ENCODE measurements at regions not wholly inside any gene's neighbourhood (a gene's known extent, or its start where the extent isn't known, plus 50 kb on each side); places are given as distances from the start of the nearest gene placed in this dataset.

DNA sequence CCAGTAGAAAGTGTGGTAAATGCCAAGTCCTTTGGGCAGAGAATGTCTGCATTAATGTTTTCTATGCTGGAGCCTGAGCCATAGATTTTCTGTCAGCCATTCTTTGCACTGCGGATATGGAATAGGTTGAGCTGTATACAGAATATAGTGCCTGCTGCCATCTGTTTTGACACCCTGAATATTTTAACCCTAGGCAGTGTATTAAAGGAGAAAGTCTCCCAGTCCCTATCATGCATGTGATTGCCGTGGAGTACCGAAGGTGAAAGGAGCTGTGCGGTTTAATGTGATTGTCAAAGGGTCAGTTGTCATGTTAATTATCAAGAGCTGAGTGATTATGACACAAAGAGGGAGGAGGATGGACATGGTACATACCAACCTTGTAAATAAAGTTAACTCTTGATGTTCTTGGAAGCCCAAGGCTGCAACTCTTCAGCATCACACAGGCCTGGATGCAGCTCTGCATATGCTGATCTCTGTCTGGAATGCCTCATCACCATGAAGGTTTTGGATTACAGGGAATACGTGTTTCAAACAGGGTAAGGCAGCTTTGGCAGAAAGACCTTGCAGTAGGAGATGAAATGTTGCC lies 247.1 kb upstream of the ELAVL2 start:
- H3K4me2 ChIP-seq (ENCODE audit: control insufficient read depth, extremely low read depth, insufficient read depth, low read depth, low read length), result no peak overlapping the region
- TF ChIP-seq, protein P1, sequence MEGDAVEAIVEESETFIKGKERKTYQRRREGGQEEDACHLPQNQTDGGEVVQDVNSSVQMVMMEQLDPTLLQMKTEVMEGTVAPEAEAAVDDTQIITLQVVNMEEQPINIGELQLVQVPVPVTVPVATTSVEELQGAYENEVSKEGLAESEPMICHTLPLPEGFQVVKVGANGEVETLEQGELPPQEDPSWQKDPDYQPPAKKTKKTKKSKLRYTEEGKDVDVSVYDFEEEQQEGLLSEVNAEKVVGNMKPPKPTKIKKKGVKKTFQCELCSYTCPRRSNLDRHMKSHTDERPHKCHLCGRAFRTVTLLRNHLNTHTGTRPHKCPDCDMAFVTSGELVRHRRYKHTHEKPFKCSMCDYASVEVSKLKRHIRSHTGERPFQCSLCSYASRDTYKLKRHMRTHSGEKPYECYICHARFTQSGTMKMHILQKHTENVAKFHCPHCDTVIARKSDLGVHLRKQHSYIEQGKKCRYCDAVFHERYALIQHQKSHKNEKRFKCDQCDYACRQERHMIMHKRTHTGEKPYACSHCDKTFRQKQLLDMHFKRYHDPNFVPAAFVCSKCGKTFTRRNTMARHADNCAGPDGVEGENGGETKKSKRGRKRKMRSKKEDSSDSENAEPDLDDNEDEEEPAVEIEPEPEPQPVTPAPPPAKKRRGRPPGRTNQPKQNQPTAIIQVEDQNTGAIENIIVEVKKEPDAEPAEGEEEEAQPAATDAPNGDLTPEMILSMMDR (optimal IDR thresholded peaks at IDR 0.05 in 1 of 3, IDR thresholded peaks at IDR 0.05 in 1 of 3, conservative IDR thresholded peaks at IDR 0.05 in 1 of 3; ENCODE audit: extremely low read depth in 1 of 3, insufficient read depth in 2 of 3, low read length in 3 of 3), result no peak
- TF ChIP-seq EZH2 (IDR thresholded peaks at IDR 0.05; ENCODE audit: low read length), result no peak
- H3K27ac ChIP-seq (ENCODE audit: control insufficient read depth, insufficient read depth, low read length), result no peak overlapping the region
- dilution Hi-C loops (cut with MboI; ENCODE audit: extremely low pct_ligation_motif_present, low sequenced_read_pairs), result no loop called here
- H4K20me1 ChIP-seq (ENCODE audit: control insufficient read depth, extremely low read depth, insufficient read depth, low read length), result no peaks in the 10 kb centered on the region
- H3K9me3 ChIP-seq (ENCODE audit: control insufficient read depth, low read depth, low read length), result no peaks in the 10 kb centered on the region
- H3K9ac ChIP-seq (ENCODE audit: control insufficient read depth, extremely low read depth, insufficient read depth, low read length), result no peak overlapping the region
- H3K27me3 ChIP-seq (ENCODE audit: control insufficient read depth, extremely low read depth, insufficient read depth, low read length), result no peaks in the 10 kb centered on the region
- no peaks in the 10 kb centered on the region for H3K36me3 ChIP-seq (ENCODE audit: control insufficient read depth in 2 of 2, extremely low read depth in 1 of 2, insufficient read depth in 2 of 2, low read length in 2 of 2)
- H2AFZ ChIP-seq (ENCODE audit: control insufficient read depth, low read length), result no peak overlapping the region
- H3K4me3 ChIP-seq (ENCODE audit: control insufficient read depth in 2 of 3, extremely low read depth in 1 of 3, insufficient read depth in 2 of 3, low read depth in 1 of 3, low read length in 3 of 3), result no peak overlapping the region
- H3K9me1 ChIP-seq (ENCODE audit: control insufficient read depth, extremely low read depth, insufficient read depth, low read length), result no peaks in the 10 kb centered on the region
- H3K79me2 ChIP-seq (ENCODE audit: control insufficient read depth, insufficient read depth, low read length), result no peaks in the 10 kb centered on the region
- no peaks in the 10 kb centered on the region for H3K4me1 ChIP-seq (ENCODE audit: control insufficient read depth, extremely low read depth, insufficient read depth, low read length)
- no peak for FAIRE-seq
- no peak for DNase-seq (ENCODE audit: low read depth, low spot score)

DNA sequence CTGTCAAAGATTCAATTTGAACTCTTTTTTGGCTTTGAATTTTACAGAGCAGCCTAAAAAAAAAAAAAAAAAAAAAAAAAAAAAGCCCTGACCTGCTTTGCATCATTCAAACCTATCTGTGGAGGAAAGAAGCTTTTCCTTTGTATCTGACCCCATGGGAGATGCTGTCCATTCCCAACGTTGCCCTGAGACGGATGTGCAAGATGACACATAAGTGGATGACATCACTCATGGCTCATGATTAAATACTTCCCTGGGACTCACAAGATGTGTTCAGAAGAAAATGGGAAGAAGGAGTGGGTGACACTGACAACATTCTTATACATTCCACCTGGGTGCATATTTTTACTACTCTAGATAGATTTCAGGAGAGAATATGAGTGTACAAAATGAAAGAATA lies 245.7 kb upstream of the ELAVL2 start:
- no peaks in the 10 kb centered on the region for H3K9me1 ChIP-seq (ENCODE audit: control insufficient read depth, extremely low read depth, insufficient read depth, low read length)
- no peak overlapping the region for H2AFZ ChIP-seq (ENCODE audit: control insufficient read depth, low read length)
- no peaks in the 10 kb centered on the region for H4K20me1 ChIP-seq (ENCODE audit: control insufficient read depth, extremely low read depth, insufficient read depth, low read length)
- dilution Hi-C loops (cut with MboI; ENCODE audit: extremely low pct_ligation_motif_present, low sequenced_read_pairs), result no loop called here
- H3K9ac ChIP-seq (ENCODE audit: control insufficient read depth, extremely low read depth, insufficient read depth, low read length), result no peak overlapping the region
- H3K27ac ChIP-seq (ENCODE audit: control insufficient read depth, insufficient read depth, low read length), result no peak overlapping the region
- no peak overlapping the region for H3K4me3 ChIP-seq (ENCODE audit: control insufficient read depth in 2 of 3, extremely low read depth in 1 of 3, insufficient read depth in 2 of 3, low read depth in 1 of 3, low read length in 3 of 3)
- no peaks in the 10 kb centered on the region for H3K36me3 ChIP-seq (ENCODE audit: control insufficient read depth in 2 of 2, extremely low read depth in 1 of 2, insufficient read depth in 2 of 2, low read length in 2 of 2)
- H3K4me2 ChIP-seq (ENCODE audit: control insufficient read depth, extremely low read depth, insufficient read depth, low read depth, low read length), result no peak overlapping the region
- H3K9me3 ChIP-seq (ENCODE audit: control insufficient read depth, low read depth, low read length), result no peaks in the 10 kb centered on the region
- no peaks in the 10 kb centered on the region for H3K27me3 ChIP-seq (ENCODE audit: control insufficient read depth, extremely low read depth, insufficient read depth, low read length)
- no peak for FAIRE-seq
- no peak for DNase-seq (ENCODE audit: low read depth, low spot score)
- TF ChIP-seq EZH2 (IDR thresholded peaks at IDR 0.05; ENCODE audit: low read length), result no peak
- no peaks in the 10 kb centered on the region for H3K4me1 ChIP-seq (ENCODE audit: control insufficient read depth, extremely low read depth, insufficient read depth, low read length)
- no peaks in the 10 kb centered on the region for H3K79me2 ChIP-seq (ENCODE audit: control insufficient read depth, insufficient read depth, low read length)

DNA sequence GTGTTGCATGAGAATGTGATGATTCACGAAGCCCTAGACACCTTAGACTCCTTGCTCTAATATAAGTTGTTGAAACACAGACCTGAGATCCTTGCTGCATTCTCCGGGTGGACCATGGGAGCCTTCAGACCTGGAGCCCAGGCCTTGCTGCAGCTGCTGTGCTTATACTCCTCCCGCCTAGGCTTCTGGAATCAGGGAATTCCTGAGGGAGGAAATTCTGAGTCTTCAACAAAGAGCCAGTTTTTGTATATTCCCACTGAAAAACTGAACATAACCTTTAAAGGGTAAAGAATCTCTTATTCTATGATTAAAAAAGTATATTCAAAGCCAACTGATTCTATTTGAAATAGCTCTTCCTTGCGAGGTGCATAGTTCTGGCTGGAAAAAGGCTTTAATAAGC lies 245.1 kb upstream of the ELAVL2 start:
- FAIRE-seq, result no peak

More for the DNA sequence above, 245.1 kb upstream of the ELAVL2 start:
- Histone ChIP-seq H3K27me3 (ENCODE audit: control insufficient read depth, extremely low read depth, insufficient read depth, low read length) (no peaks in the 10 kb centered on the region), H3K4me2 (ENCODE audit: control insufficient read depth, extremely low read depth, insufficient read depth, low read depth, low read length) (no peak overlapping the region), H3K4me1 (ENCODE audit: control insufficient read depth, extremely low read depth, insufficient read depth, low read length) (no peaks in the 10 kb centered on the region), H3K9ac (ENCODE audit: control insufficient read depth, extremely low read depth, insufficient read depth, low read length) (no peak overlapping the region), H3K9me1 (ENCODE audit: control insufficient read depth, extremely low read depth, insufficient read depth, low read length) (no peaks in the 10 kb centered on the region), H3K4me3 (ENCODE audit: control insufficient read depth in 2 of 3, extremely low read depth in 1 of 3, insufficient read depth in 2 of 3, low read depth in 1 of 3, low read length in 3 of 3) (no peak overlapping the region), H3K27ac (ENCODE audit: control insufficient read depth, insufficient read depth, low read length) (no peak overlapping the region), H3K9me3 (ENCODE audit: control insufficient read depth, low read depth, low read length) (no peaks in the 10 kb centered on the region), H3K36me3 (ENCODE audit: control insufficient read depth in 2 of 2, extremely low read depth in 1 of 2, insufficient read depth in 2 of 2, low read length in 2 of 2) (no peaks in the 10 kb centered on the region), H2AFZ (ENCODE audit: control insufficient read depth, low read length) (no peak overlapping the region), H3K79me2 (ENCODE audit: control insufficient read depth, insufficient read depth, low read length) (no peaks in the 10 kb centered on the region), H4K20me1 (ENCODE audit: control insufficient read depth, extremely low read depth, insufficient read depth, low read length) (no peaks in the 10 kb centered on the region)
- no peak for DNase-seq (ENCODE audit: low read depth, low spot score)
- dilution Hi-C loops (cut with MboI; ENCODE audit: extremely low pct_ligation_motif_present, low sequenced_read_pairs), result no loop called here
- TF ChIP-seq, protein P1 (optimal IDR thresholded peaks at IDR 0.05 in 1 of 3, IDR thresholded peaks at IDR 0.05 in 1 of 3, conservative IDR thresholded peaks at IDR 0.05 in 1 of 3; ENCODE audit: extremely low read depth in 1 of 3, insufficient read depth in 2 of 3, low read length in 3 of 3), result no peak
- no peak for TF ChIP-seq EZH2 (IDR thresholded peaks at IDR 0.05; ENCODE audit: low read length)
